Activated naive CD8-positive, alpha-beta T cell treated with anti-CD3 and anti-CD28 coated beads, Interleukin-2, amount 10 ng/mL, durations not matched to agents 7 days and 5 days (primary cell): ENCODE measurements at regions not wholly inside any gene's neighbourhood (a gene's known extent, or its start where the extent isn't known, plus 50 kb on each side); places are given as distances from the start of the nearest gene placed in this dataset.
"Not testable (repeated sequence)": the region's sequence is repeated elsewhere in the genome, so short reads cannot be mapped to it uniquely, and the experiment has no call there.

Experiments
- ATAC-seq: fragments of 150-1000 bp; cut with Tn5 transposase; one replicate; pipeline ENCODE4 v1.10.0; 2021; ENCODE audit warnings: low read depth, moderate library complexity
- POLR2A ChIA-PET: fragments of 350-600 bp; sonication (Branson Sonifier 250); formaldehyde crosslinking; loops from one replicate; lab custom pipeline; 2021; ENCODE audit warnings: antibody characterized with exemption; lab: Charles Lee
- DNase-seq: peaks from one replicate; pipeline ENCODE4 v3.0.0; 2021
- H3K27ac Mint-ChIP-seq: one replicate; pipeline ENCODE4 v1.8.0; 2022; ENCODE audit warnings: mild to moderate bottlenecking, mixed read lengths
- H3K27me3 Mint-ChIP-seq: one replicate; pipeline ENCODE4 v1.8.0; 2022; ENCODE audit warnings: mild to moderate bottlenecking, moderate library complexity, mixed read lengths
- H3K36me3 Mint-ChIP-seq: one replicate; pipeline ENCODE4 v1.8.0; 2021; ENCODE audit warnings: mild to moderate bottlenecking, mixed read lengths
- H3K4me1 Mint-ChIP-seq: one replicate; pipeline ENCODE4 v1.8.0; 2021; ENCODE audit warnings: mixed read lengths
- H3K4me3 Mint-ChIP-seq: one replicate; pipeline ENCODE4 v1.8.0; 2022; ENCODE audit warnings: mild to moderate bottlenecking, moderate library complexity, mixed read lengths
- H3K9me3 Mint-ChIP-seq: one replicate; pipeline ENCODE4 v1.8.0; 2021; ENCODE audit warnings: mixed read lengths

DNA sequence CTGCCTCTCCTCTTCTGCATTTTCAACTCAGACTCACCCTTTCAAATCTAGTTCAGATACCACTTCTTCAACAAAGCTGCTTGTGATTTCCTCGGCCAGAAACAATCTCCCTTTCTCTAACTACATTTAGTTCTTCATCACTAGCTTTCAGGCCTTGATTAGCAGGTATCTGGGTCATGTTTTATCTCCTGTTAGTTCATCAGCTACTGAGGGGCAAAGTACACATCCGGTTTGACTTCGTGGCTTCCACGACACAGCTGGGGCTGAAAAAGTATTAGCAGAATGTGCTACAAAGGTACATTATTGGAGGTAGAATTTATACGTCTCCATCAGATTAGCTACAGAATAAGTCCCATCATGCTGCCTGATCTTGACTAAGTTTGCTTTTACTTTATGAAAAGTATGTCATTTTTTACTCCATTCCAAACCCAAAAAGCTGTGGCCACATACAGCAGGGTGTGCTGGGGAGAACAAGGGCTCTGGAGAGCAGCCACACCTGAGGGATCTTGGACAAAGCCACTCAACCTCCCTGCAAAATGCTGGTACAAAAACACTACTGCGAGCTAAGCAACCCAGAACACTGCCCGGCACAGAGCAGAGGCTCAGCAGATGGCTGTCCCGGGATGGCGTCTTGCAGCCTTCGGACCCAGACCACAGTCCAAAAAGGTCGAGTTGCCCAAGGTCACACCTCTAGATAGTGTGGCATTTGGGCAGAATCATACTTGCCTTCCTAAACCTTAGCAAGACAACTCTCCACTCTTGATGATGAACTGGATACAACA is 120.5 kb upstream of the PRKX start:
- ATAC-seq, POLR2A ChIA-PET, DNase-seq, H3K4me1 Mint-ChIP-seq, H3K4me3 Mint-ChIP-seq, H3K36me3 Mint-ChIP-seq, H3K27me3 Mint-ChIP-seq, H3K9me3 Mint-ChIP-seq, H3K27ac Mint-ChIP-seq: not testable (repeated sequence)

GRCh38 chrX:3830020-3830419 is 116.6 kb upstream of the PRKX start:
- H3K4me3 Mint-ChIP-seq, H3K36me3 Mint-ChIP-seq, H3K27me3 Mint-ChIP-seq, H3K9me3 Mint-ChIP-seq, H3K27ac Mint-ChIP-seq, DNase-seq, H3K4me1 Mint-ChIP-seq, POLR2A ChIA-PET, ATAC-seq: not testable (repeated sequence)

DNA sequence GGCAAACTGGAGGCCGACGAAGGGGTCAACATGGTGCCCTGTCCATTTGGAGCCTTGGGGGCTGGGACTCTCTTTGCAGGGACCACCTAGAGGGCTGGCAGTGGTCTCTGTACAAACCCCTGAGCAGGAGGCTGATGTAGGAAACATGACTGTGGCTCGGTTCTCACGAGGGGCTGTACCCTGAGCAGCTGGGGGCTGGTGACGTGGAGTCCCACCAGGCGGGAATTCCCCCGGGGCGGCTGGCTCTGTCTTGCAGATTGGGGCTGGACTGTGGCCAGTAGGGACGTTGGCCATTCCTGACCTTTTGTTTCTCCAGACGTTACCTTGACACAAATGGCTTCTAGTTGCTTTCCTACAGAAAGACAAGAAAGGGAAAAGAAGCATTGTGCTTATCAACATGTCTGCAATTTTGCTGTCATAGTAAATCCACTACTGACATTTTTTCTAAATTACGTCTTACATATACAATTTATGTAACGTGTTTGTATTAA is 115.6 kb upstream of the PRKX start:
- ATAC-seq, H3K36me3 Mint-ChIP-seq, H3K9me3 Mint-ChIP-seq, H3K4me3 Mint-ChIP-seq, POLR2A ChIA-PET, H3K4me1 Mint-ChIP-seq, H3K27ac Mint-ChIP-seq, DNase-seq, H3K27me3 Mint-ChIP-seq: not testable (repeated sequence)

GRCh38 chrX:3828378-3829040 is 115.1 kb upstream of the PRKX start:
- ATAC-seq, result not testable (repeated sequence)

GRCh38 chrX:3824008-3824407 is 110.6 kb upstream of the PRKX start:
- H3K27me3 Mint-ChIP-seq, H3K4me3 Mint-ChIP-seq, H3K9me3 Mint-ChIP-seq, POLR2A ChIA-PET, DNase-seq, H3K4me1 Mint-ChIP-seq, H3K27ac Mint-ChIP-seq, H3K36me3 Mint-ChIP-seq, ATAC-seq: not testable (repeated sequence)

More at GRCh38 chrX:3828378-3829040, 115.1 kb upstream of the PRKX start:
- H3K27me3 Mint-ChIP-seq, POLR2A ChIA-PET, H3K9me3 Mint-ChIP-seq, DNase-seq, H3K36me3 Mint-ChIP-seq, H3K4me1 Mint-ChIP-seq, H3K27ac Mint-ChIP-seq, H3K4me3 Mint-ChIP-seq: not testable (repeated sequence)

- Mint-ChIP-seq H3K4me3 (no peak overlapping the region), H3K9me3 (no peaks in the 10 kb centered on the region), H3K27me3 (no peaks in the 10 kb centered on the region), H3K4me1 (peaks cover 5% of the 10 kb centered on the region), H3K27ac (no peak overlapping the region), H3K36me3 (peaks cover 6% of the 10 kb centered on the region)
- POLR2A ChIA-PET, result no interaction called here
- ATAC-seq (no peak), DNase-seq (no peak)
Measured at GRCh38 chrX:3820167-3820566, 106.7 kb upstream of the PRKX start.

- DNase-seq, H3K27ac Mint-ChIP-seq, H3K4me1 Mint-ChIP-seq, POLR2A ChIA-PET, H3K27me3 Mint-ChIP-seq, ATAC-seq, H3K9me3 Mint-ChIP-seq, H3K36me3 Mint-ChIP-seq, H3K4me3 Mint-ChIP-seq: not testable (repeated sequence)
Measured at GRCh38 chrX:3817480-3817879, 104.0 kb upstream of the PRKX start.

DNA sequence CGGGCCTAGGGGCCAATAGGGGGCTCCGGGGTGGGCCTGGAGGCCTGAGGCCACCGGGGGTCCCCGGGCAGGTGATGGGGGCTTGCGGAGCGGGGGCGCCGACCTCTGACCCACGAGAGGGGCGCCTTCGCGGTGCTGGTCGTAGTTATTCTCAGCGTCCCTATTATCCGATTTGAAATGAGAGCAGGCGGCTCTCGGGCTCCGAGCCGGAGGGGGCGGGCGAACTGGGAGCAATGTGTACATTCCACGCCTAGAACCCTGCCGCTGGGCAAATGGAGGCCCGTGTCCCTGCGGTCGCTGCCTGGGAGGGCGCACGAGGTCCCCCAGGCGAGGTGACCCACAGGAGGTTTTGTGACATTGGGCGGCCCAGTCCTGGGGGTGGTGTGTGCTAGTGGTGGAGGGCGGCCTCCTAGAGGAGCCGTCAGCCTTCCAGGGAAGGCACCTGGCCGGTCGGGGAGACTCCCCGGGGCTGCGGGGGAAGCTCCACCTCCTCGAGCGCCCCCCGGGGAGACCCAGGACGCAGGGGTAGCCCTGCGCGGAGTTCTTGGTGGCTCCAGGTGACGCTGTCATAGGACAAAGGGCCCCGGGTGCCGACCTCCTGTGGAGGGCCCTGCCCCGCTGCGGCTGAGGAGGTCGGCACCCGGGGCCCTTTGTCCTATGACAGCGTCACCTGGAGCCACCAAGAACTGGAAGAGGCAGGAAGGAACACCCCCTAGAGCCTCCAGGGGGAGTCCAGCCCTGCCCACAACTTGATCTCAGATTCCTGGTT is 102.6 kb upstream of the PRKX start:
- H3K36me3 Mint-ChIP-seq, result no peaks in the 10 kb centered on the region
- H3K9me3 Mint-ChIP-seq, result no peaks in the 10 kb centered on the region
- ATAC-seq (no peak), DNase-seq (peak; percentile 65)
- H3K27me3 Mint-ChIP-seq, result no peaks in the 10 kb centered on the region
- H3K27ac Mint-ChIP-seq, result peak overlapping the region; percentile 78
- H3K4me3 Mint-ChIP-seq, result peak overlapping the region; percentile 76
- POLR2A ChIA-PET, result interaction anchor here (0.6 kb wide), 1 partner anchor 215 kb away, joined by 3 read pairs; no protein-coding TSS in a partner anchor
- H3K4me1 Mint-ChIP-seq, result peaks cover 9% of the 10 kb centered on the region

GRCh38 chrX:3811331-3812311 is 98.2 kb upstream of the PRKX start:
- H3K4me3 Mint-ChIP-seq, result peak overlapping the region; percentile 54

DNA sequence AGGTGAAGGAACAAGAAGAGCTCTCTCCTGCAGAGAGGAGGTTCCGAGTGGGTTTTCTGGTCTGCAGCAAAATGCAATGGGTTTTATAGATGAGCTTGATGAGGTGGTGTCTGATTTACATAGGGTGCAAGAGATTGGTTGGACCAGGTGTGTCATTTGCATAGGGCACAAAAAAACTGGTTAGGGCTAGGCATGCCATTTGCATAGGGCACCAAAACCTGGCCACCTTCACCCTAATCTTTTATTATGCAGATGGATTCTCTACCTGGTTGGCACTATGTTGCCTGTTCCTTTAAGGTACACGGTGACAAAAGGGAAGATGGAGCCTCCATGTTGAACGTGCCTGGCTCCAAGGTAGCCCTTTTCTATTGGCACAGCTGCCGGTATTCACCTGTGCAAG is 94.5 kb upstream of the PRKX start:
- no peaks in the 10 kb centered on the region for H3K9me3 Mint-ChIP-seq
- H3K27ac Mint-ChIP-seq, result no peak overlapping the region
- DNase-seq (no peak), ATAC-seq (no peak)
- H3K36me3 Mint-ChIP-seq, result no peaks in the 10 kb centered on the region
- H3K4me3 Mint-ChIP-seq, result no peak overlapping the region
- peaks cover 34% of the 10 kb centered on the region for H3K27me3 Mint-ChIP-seq
- POLR2A ChIA-PET, result interaction anchor here (1.1 kb wide), 1 partner anchor 97 kb away, joined by 3 read pairs; no protein-coding TSS in a partner anchor
- peaks cover 8% of the 10 kb centered on the region for H3K4me1 Mint-ChIP-seq

More at GRCh38 chrX:3811331-3812311, 98.2 kb upstream of the PRKX start:
- H3K4me1 Mint-ChIP-seq, result peaks cover 9% of the 10 kb centered on the region
- H3K27me3 Mint-ChIP-seq, result peaks cover 22% of the 10 kb centered on the region
- no peaks in the 10 kb centered on the region for H3K36me3 Mint-ChIP-seq
- no peak for DNase-seq
- H3K27ac Mint-ChIP-seq, result peak overlapping the region; percentile 42
- no peaks in the 10 kb centered on the region for H3K9me3 Mint-ChIP-seq
- ATAC-seq, result no peak
- POLR2A ChIA-PET, result interaction anchor here (0.9 kb wide), 2 partner anchors 98 to 106 kb away, joined by 4 to 5 read pairs; partner anchors contain the start of gene PRKX

- ATAC-seq, result no peak
Measured at GRCh38 chrX:3806630-3807029, 93.2 kb upstream of the PRKX start.

GRCh38 chrX:3803713-3804112 is 90.3 kb upstream of the PRKX start:
- POLR2A ChIA-PET, result no interaction called here
- no peak overlapping the region for H3K4me3 Mint-ChIP-seq
- H3K36me3 Mint-ChIP-seq, result no peaks in the 10 kb centered on the region
- no peaks in the 10 kb centered on the region for H3K4me1 Mint-ChIP-seq
- no peak overlapping the region for H3K27ac Mint-ChIP-seq
- H3K9me3 Mint-ChIP-seq, result no peaks in the 10 kb centered on the region
- no peak for ATAC-seq
- peaks cover 30% of the 10 kb centered on the region for H3K27me3 Mint-ChIP-seq
- DNase-seq, result no peak

More at GRCh38 chrX:3806630-3807029, 93.2 kb upstream of the PRKX start:
- Mint-ChIP-seq H3K4me3 (no peak overlapping the region), H3K9me3 (no peaks in the 10 kb centered on the region), H3K27ac (no peak overlapping the region), H3K4me1 (peaks cover 3% of the 10 kb centered on the region), H3K36me3 (no peaks in the 10 kb centered on the region), H3K27me3 (peaks cover 34% of the 10 kb centered on the region)
- no peak for DNase-seq
- POLR2A ChIA-PET, result no interaction called here
